ENCODE measurements at regions not wholly inside any gene's neighbourhood (a gene's known extent, or its start where the extent isn't known, plus 50 kb on each side); places are given as distances from the start of the nearest gene placed in this dataset.

GRCh38 chr3:107977221-107978130, 113.4 kb downstream of the CD47 start:
- Histone ChIP-seq H3K36me3 (no peaks in the 10 kb centered on the region), H3K4me3 (no peak overlapping the region), H3K27ac (no peak overlapping the region), H3K4me1 (no peaks in the 10 kb centered on the region), H3K9me3 (no peaks in the 10 kb centered on the region), H3K27me3 (no peaks in the 10 kb centered on the region)
- DNase-seq, result no peak
- TF ChIP-seq CTCF (IDR thresholded peaks at IDR 0.05) (no peak), POLR2A (IDR thresholded peaks at IDR 0.05) (no peak)
- intact Hi-C loops (cut with DNase I; ENCODE audit: low total_unique reads), result no loop called here

GRCh38 chr3:107976202-107976800, 114.5 kb downstream of the CD47 start:
- no peak for DNase-seq
- H3K27me3 ChIP-seq, result no peaks in the 10 kb centered on the region
- no peaks in the 10 kb centered on the region for H3K9me3 ChIP-seq
- no peaks in the 10 kb centered on the region for H3K36me3 ChIP-seq
- intact Hi-C loops (cut with DNase I; ENCODE audit: low total_unique reads), result no loop called here
- no peak overlapping the region for H3K4me3 ChIP-seq
- no peaks in the 10 kb centered on the region for H3K4me1 ChIP-seq
- no peak overlapping the region for H3K27ac ChIP-seq
- TF ChIP-seq CTCF (IDR thresholded peaks at IDR 0.05), result no peak
- no peak for TF ChIP-seq POLR2A (IDR thresholded peaks at IDR 0.05)

GRCh38 chr3:107975529-107976201, 115.2 kb downstream of the CD47 start:
- Histone ChIP-seq H3K36me3 (no peaks in the 10 kb centered on the region), H3K27me3 (no peaks in the 10 kb centered on the region), H3K9me3 (no peaks in the 10 kb centered on the region), H3K4me3 (no peak overlapping the region), H3K4me1 (no peaks in the 10 kb centered on the region), H3K27ac (no peak overlapping the region)
- TF ChIP-seq POLR2A (IDR thresholded peaks at IDR 0.05), result no peak
- no peak for TF ChIP-seq CTCF (IDR thresholded peaks at IDR 0.05)
- intact Hi-C loops (cut with DNase I; ENCODE audit: low total_unique reads), result no loop called here
- DNase-seq, result no peak

- Histone ChIP-seq H3K36me3 (no peaks in the 10 kb centered on the region), H3K9me3 (no peaks in the 10 kb centered on the region), H3K27ac (no peak overlapping the region), H3K27me3 (no peaks in the 10 kb centered on the region), H3K4me3 (no peak overlapping the region), H3K4me1 (no peaks in the 10 kb centered on the region)
- TF ChIP-seq CTCF (IDR thresholded peaks at IDR 0.05), result no peak
- no peak for TF ChIP-seq POLR2A (IDR thresholded peaks at IDR 0.05)
- no peak for DNase-seq
- intact Hi-C loops (cut with DNase I; ENCODE audit: low total_unique reads), result no loop called here
Measured at GRCh38 chr3:107973961-107974360, 116.9 kb downstream of the CD47 start.

- no peak for DNase-seq
- Histone ChIP-seq H3K36me3 (no peaks in the 10 kb centered on the region), H3K9me3 (no peaks in the 10 kb centered on the region), H3K27ac (no peak overlapping the region), H3K4me3 (no peak overlapping the region), H3K4me1 (no peaks in the 10 kb centered on the region), H3K27me3 (no peaks in the 10 kb centered on the region)
- intact Hi-C loops (cut with DNase I; ENCODE audit: low total_unique reads), result no loop called here
- TF ChIP-seq POLR2A (IDR thresholded peaks at IDR 0.05) (no peak), CTCF (IDR thresholded peaks at IDR 0.05) (no peak)
Measured at GRCh38 chr3:107973152-107973551, 117.7 kb downstream of the CD47 start.

Measured in uterus (tissue), 3 donors.